Activated naive CD4-positive, alpha-beta T cell treated with anti-CD3 and anti-CD28 coated beads, Interleukin-2, amount 50 U/mL, for 16 hours (primary cell): ENCODE measurements at regions not wholly inside any gene's neighbourhood (a gene's known extent, or its start where the extent isn't known, plus 50 kb on each side); places are given as distances from the start of the nearest gene placed in this dataset.

Experiments used
- DNase-seq: peaks from one replicate; pipeline ENCODE4 v3.0.0-alpha.2; 2020

GRCh38 chr1:244353551-244354091 lies 98.1 kb downstream of the ADSS2 start:
- DNase-seq, result no peak

DNA sequence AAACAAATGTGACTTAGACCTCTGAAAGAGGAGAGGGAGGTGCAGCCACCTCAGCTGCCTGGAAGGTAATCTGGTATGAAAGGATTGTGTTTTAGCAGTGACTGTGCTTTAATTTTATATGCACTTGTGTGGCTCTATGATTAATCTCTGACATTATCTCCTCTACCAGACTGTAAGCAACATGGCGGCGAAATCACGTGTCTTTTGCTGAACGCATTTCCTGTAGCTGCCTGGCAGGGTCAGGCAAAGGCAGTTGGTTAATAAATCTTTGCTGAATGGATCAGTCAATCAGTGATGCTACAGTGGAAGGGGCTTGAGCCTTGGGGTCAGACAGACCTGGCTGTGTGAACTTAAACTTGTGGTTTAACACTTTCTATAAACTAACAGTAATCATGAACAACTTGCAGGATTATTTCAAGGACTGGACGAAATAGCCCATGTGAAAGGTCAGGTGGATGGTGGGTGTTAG lies 96.9 kb downstream of the ADSS2 start:
- DNase-seq, result no peak

DNA sequence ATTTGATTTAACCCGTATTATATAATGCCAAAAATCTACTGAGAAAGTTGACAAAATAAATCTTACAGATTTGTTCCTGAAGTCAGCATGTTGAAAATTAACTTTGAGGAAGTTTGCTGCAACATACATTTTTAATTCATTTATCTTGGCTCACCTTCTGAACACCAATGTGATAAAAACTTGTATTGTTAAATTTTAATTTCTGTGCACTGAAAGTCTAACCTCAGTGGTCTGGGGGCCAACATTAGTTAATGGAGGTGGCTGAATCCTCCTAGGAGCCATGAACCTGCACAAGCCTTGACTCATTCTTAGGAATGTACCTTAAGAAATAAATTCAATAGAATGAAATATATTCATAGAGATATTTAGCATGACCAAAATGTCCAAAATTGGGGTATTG lies 95.3 kb downstream of the ADSS2 start:
- no peak for DNase-seq
